ENCODE measurements at regions not wholly inside any gene's neighbourhood (a gene's known extent, or its start where the extent isn't known, plus 50 kb on each side); places are given as distances from the start of the nearest gene placed in this dataset.
A peak's percentile ranks its signal among the peaks of the same experiment; 100 is the strongest.

DNA sequence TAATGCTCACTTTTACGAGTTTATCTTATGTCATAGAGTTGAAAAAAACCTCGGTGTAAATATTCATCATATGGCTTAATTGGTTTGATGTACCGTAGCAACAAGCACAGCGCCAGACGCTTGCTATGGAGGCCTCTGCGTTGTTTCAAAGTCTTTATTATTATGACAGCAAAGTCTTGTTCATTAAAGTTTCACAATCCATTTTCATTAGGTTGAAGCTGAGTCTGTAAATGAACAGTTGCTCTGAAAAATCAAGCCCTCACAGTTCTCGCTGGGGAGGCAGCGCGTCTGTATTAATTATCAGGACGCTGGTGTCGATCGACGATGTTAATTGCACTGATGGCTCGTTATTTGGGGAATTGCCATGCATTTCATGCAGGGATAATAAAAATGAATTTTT is 185.6 kb downstream of the INSC start:
- no peak for DNase-seq
- Histone ChIP-seq H3K9me3 (ENCODE audit: control insufficient read depth in 2 of 2, insufficient read depth in 1 of 2, low read depth in 1 of 2, low read length in 1 of 2) (peaks cover 0 to 3% of the 10 kb centered on the region in 2 donors), H3K4me1 (ENCODE audit: control insufficient read depth in 3 of 3, insufficient read depth in 2 of 3, low read depth in 1 of 3, low read length in 2 of 3) (no peaks in the 10 kb centered on the region), H3K36me3 (ENCODE audit: control insufficient read depth in 3 of 3, insufficient read depth in 2 of 3, low read depth in 1 of 3, low read length in 3 of 3) (no peaks in the 10 kb centered on the region), H3K27ac (ENCODE audit: low read depth in 1 of 3, low read length in 2 of 3) (no peak overlapping the region), H3K4me3 (ENCODE audit: low read depth in 1 of 3, low read length in 3 of 3) (no peak overlapping the region), H3K27me3 (ENCODE audit: control insufficient read depth in 3 of 3, insufficient read depth in 3 of 3, low read length in 3 of 3) (no peaks in the 10 kb centered on the region)
- no peak for FAIRE-seq
- 82 to 90% (median 87%) methylated on average over 14 of the region's 14 CpGs for WGBS, 3 donors

GRCh38 chr11:15307619-15308024 is 192.9 kb downstream of the INSC start:
- Histone ChIP-seq H3K4me3 (ENCODE audit: low read depth in 1 of 3, low read length in 3 of 3) (no peak overlapping the region), H3K27ac (ENCODE audit: low read depth in 1 of 3, low read length in 2 of 3) (no peak overlapping the region), H3K9me3 (ENCODE audit: control insufficient read depth in 2 of 2, insufficient read depth in 1 of 2, low read depth in 1 of 2, low read length in 1 of 2) (peaks cover 0 to 3% of the 10 kb centered on the region in 2 donors), H3K36me3 (ENCODE audit: control insufficient read depth in 3 of 3, insufficient read depth in 2 of 3, low read depth in 1 of 3, low read length in 3 of 3) (no peaks in the 10 kb centered on the region), H3K27me3 (ENCODE audit: control insufficient read depth in 3 of 3, insufficient read depth in 3 of 3, low read length in 3 of 3) (no peaks in the 10 kb centered on the region), H3K4me1 (ENCODE audit: control insufficient read depth in 3 of 3, insufficient read depth in 2 of 3, low read depth in 1 of 3, low read length in 2 of 3) (no peaks in the 10 kb centered on the region)
- no peak for DNase-seq
- 4 to 30% (median 17%) methylated on average over 4 of the region's 4 CpGs for WGBS, 3 donors
- FAIRE-seq: no peak

DNA sequence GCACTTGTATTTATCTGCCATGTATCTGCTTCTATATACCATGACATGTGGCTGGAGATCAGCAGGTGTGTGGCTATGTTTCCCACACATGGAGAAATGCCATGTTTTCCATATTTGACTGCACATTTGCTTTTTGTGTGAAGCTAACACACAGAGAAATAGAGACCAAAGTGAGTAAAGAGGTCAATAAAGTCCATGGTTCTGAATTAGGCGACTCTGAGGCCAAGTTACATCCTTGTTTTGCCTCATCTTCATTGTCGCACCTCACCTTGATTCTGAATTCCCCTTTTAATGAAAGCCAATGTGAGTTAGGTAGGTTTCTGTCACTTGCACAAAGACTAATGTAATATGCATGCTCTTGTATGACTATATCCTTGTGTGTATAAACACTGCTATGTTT is 194.1 kb downstream of the INSC start:
- Histone ChIP-seq H3K9me3 (ENCODE audit: control insufficient read depth in 2 of 2, insufficient read depth in 1 of 2, low read depth in 1 of 2, low read length in 1 of 2) (peaks cover 0 to 3% of the 10 kb centered on the region in 2 donors), H3K27ac (ENCODE audit: low read depth in 1 of 3, low read length in 2 of 3) (no peak overlapping the region), H3K4me1 (ENCODE audit: control insufficient read depth in 3 of 3, insufficient read depth in 2 of 3, low read depth in 1 of 3, low read length in 2 of 3) (no peaks in the 10 kb centered on the region), H3K36me3 (ENCODE audit: control insufficient read depth in 3 of 3, insufficient read depth in 2 of 3, low read depth in 1 of 3, low read length in 3 of 3) (no peaks in the 10 kb centered on the region), H3K27me3 (ENCODE audit: control insufficient read depth in 3 of 3, insufficient read depth in 3 of 3, low read length in 3 of 3) (no peaks in the 10 kb centered on the region), H3K4me3 (ENCODE audit: low read depth in 1 of 3, low read length in 3 of 3) (no peak overlapping the region)
- DNase-seq (no peak), FAIRE-seq (no peak)
- 47 to 77% (median 48%) methylated on average over 2 of the region's 2 CpGs for WGBS, 3 donors

DNA sequence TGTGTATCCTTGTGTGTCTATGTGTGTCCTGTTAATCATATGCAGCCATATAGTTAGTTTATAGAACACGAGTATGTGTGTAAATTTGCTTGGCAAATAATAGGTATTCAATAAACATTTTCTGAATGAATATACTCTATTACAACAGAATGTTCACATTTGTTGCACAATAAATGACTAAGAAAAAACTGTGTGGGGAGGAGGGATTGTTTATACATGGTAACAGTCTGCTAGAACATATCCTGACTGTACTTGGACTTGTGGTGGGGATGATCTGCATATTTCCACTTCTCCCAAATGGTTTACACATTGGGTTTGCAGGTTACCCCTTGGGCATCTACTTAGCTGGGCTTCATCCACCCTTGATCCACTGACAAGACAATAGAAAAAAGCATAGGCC is 194.6 kb downstream of the INSC start:
- DNase-seq (no peak), FAIRE-seq (no peak)
- Histone ChIP-seq H3K27me3 (ENCODE audit: control insufficient read depth in 3 of 3, insufficient read depth in 3 of 3, low read length in 3 of 3) (no peaks in the 10 kb centered on the region), H3K36me3 (ENCODE audit: control insufficient read depth in 3 of 3, insufficient read depth in 2 of 3, low read depth in 1 of 3, low read length in 3 of 3) (no peaks in the 10 kb centered on the region), H3K9me3 (ENCODE audit: control insufficient read depth in 2 of 2, insufficient read depth in 1 of 2, low read depth in 1 of 2, low read length in 1 of 2) (no peaks in the 10 kb centered on the region), H3K4me3 (ENCODE audit: low read depth in 1 of 3, low read length in 3 of 3) (no peak overlapping the region), H3K27ac (ENCODE audit: low read depth in 1 of 3, low read length in 2 of 3) (no peak overlapping the region), H3K4me1 (ENCODE audit: control insufficient read depth in 3 of 3, insufficient read depth in 2 of 3, low read depth in 1 of 3, low read length in 2 of 3) (no peaks in the 10 kb centered on the region)
- WGBS, 3 donors: 64 to 68% (median 66%) methylated on average over 1 of the region's 1 CpG

DNA sequence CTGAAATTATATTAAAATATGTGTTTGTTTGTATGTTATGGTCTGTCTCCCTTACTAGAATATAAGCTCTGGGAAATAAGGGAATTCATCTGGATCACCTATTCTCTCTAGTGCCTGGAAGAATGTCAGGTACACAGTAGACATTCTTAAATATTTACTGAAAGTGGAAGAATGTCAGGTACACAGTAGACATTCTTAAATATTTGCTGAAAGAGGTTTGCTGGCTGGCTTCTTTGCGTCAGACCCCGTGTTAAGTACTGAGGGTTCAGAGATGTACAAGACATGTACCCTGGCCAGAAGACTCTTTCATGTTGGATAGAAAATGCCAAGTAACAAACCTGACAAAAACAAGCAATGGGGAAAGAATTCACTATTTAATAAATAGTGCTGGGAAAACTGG is 199.1 kb downstream of the INSC start:
- no peak for FAIRE-seq
- no peak overlapping the region for H3K4me3 ChIP-seq (ENCODE audit: low read depth in 1 of 3, low read length in 3 of 3)
- no peak for DNase-seq
- peaks cover 0 to 2% (median 0%) of the 10 kb centered on the region in 3 donors for H3K27me3 ChIP-seq (ENCODE audit: control insufficient read depth in 3 of 3, insufficient read depth in 3 of 3, low read length in 3 of 3)
- no peaks in the 10 kb centered on the region for H3K9me3 ChIP-seq (ENCODE audit: control insufficient read depth in 2 of 2, insufficient read depth in 1 of 2, low read depth in 1 of 2, low read length in 1 of 2)
- no peaks in the 10 kb centered on the region for H3K4me1 ChIP-seq (ENCODE audit: control insufficient read depth in 3 of 3, insufficient read depth in 2 of 3, low read depth in 1 of 3, low read length in 2 of 3)
- 53 to 80% (median 72%) methylated on average over 2 of the region's 2 CpGs for WGBS, 3 donors
- H3K36me3 ChIP-seq (ENCODE audit: control insufficient read depth in 3 of 3, insufficient read depth in 2 of 3, low read depth in 1 of 3, low read length in 3 of 3): no peaks in the 10 kb centered on the region
- H3K27ac ChIP-seq (ENCODE audit: low read depth in 1 of 3, low read length in 2 of 3): no peak overlapping the region

GRCh38 chr11:15318814-15319213 is 204.1 kb downstream of the INSC start:
- no peaks in the 10 kb centered on the region for H3K4me1 ChIP-seq (ENCODE audit: control insufficient read depth in 3 of 3, insufficient read depth in 2 of 3, low read depth in 1 of 3, low read length in 2 of 3)
- H3K36me3 ChIP-seq (ENCODE audit: control insufficient read depth in 3 of 3, insufficient read depth in 2 of 3, low read depth in 1 of 3, low read length in 3 of 3): no peaks in the 10 kb centered on the region
- no peaks in the 10 kb centered on the region for H3K9me3 ChIP-seq (ENCODE audit: control insufficient read depth in 2 of 2, insufficient read depth in 1 of 2, low read depth in 1 of 2, low read length in 1 of 2)
- no peak overlapping the region for H3K27ac ChIP-seq (ENCODE audit: low read depth in 1 of 3, low read length in 2 of 3)
- no peak overlapping the region for H3K4me3 ChIP-seq (ENCODE audit: low read depth in 1 of 3, low read length in 3 of 3)
- peaks cover 0 to 2% (median 0%) of the 10 kb centered on the region in 3 donors for H3K27me3 ChIP-seq (ENCODE audit: control insufficient read depth in 3 of 3, insufficient read depth in 3 of 3, low read length in 3 of 3)
- FAIRE-seq: no peak
- 87 to 93% (median 90%) methylated on average over 9 of the region's 9 CpGs for WGBS, 3 donors
- DNase-seq: no peak

- Histone ChIP-seq H3K36me3 (ENCODE audit: control insufficient read depth in 3 of 3, insufficient read depth in 2 of 3, low read depth in 1 of 3, low read length in 3 of 3) (no peaks in the 10 kb centered on the region), H3K4me1 (ENCODE audit: control insufficient read depth in 3 of 3, insufficient read depth in 2 of 3, low read depth in 1 of 3, low read length in 2 of 3) (no peaks in the 10 kb centered on the region), H3K27ac (ENCODE audit: low read depth in 1 of 3, low read length in 2 of 3) (no peak overlapping the region), H3K9me3 (ENCODE audit: control insufficient read depth in 2 of 2, insufficient read depth in 1 of 2, low read depth in 1 of 2, low read length in 1 of 2) (no peaks in the 10 kb centered on the region), H3K4me3 (ENCODE audit: low read depth in 1 of 3, low read length in 3 of 3) (no peak overlapping the region), H3K27me3 (ENCODE audit: control insufficient read depth in 3 of 3, insufficient read depth in 3 of 3, low read length in 3 of 3) (peaks cover 0 to 6% (median 0%) of the 10 kb centered on the region in 3 donors)
- WGBS, 3 donors: 74 to 91% (median 88%) methylated on average over 2 of the region's 2 CpGs
- DNase-seq (no peak), FAIRE-seq (no peak)
These were observed 211.8 kb downstream of the INSC start for GRCh38 chr11:15326520-15326919.

GRCh38 chr11:15327786-15328231 is 213.1 kb downstream of the INSC start:
- WGBS, 3 donors: 29 to 49% (median 47%) methylated on average over 4 of the region's 4 CpGs
- no peaks in the 10 kb centered on the region for H3K36me3 ChIP-seq (ENCODE audit: control insufficient read depth in 3 of 3, insufficient read depth in 2 of 3, low read depth in 1 of 3, low read length in 3 of 3)
- no peak for FAIRE-seq

GRCh38 chr11:15333407-15333806 is 218.7 kb downstream of the INSC start:
- DNase-seq (no peak), FAIRE-seq (no peak)
- H3K4me3 ChIP-seq (ENCODE audit: low read depth in 1 of 3, low read length in 3 of 3): no peak overlapping the region
- H3K4me1 ChIP-seq (ENCODE audit: control insufficient read depth in 3 of 3, insufficient read depth in 2 of 3, low read depth in 1 of 3, low read length in 2 of 3): no peaks in the 10 kb centered on the region
- 48 to 56% (median 56%) methylated on average over 1 of the region's 1 CpG for WGBS, 3 donors
- H3K27me3 ChIP-seq (ENCODE audit: control insufficient read depth in 3 of 3, insufficient read depth in 3 of 3, low read length in 3 of 3): no peaks in the 10 kb centered on the region
- no peaks in the 10 kb centered on the region for H3K36me3 ChIP-seq (ENCODE audit: control insufficient read depth in 3 of 3, insufficient read depth in 2 of 3, low read depth in 1 of 3, low read length in 3 of 3)
- no peak overlapping the region for H3K27ac ChIP-seq (ENCODE audit: low read depth in 1 of 3, low read length in 2 of 3)
- no peaks in the 10 kb centered on the region for H3K9me3 ChIP-seq (ENCODE audit: control insufficient read depth in 2 of 2, insufficient read depth in 1 of 2, low read depth in 1 of 2, low read length in 1 of 2)

More at GRCh38 chr11:15327786-15328231, 213.1 kb downstream of the INSC start:
- Histone ChIP-seq H3K27ac (ENCODE audit: low read depth in 1 of 3, low read length in 2 of 3) (no peak overlapping the region), H3K4me3 (ENCODE audit: low read depth in 1 of 3, low read length in 3 of 3) (no peak overlapping the region), H3K9me3 (ENCODE audit: control insufficient read depth in 2 of 2, insufficient read depth in 1 of 2, low read depth in 1 of 2, low read length in 1 of 2) (no peaks in the 10 kb centered on the region), H3K4me1 (ENCODE audit: control insufficient read depth in 3 of 3, insufficient read depth in 2 of 3, low read depth in 1 of 3, low read length in 2 of 3) (no peaks in the 10 kb centered on the region), H3K27me3 (ENCODE audit: control insufficient read depth in 3 of 3, insufficient read depth in 3 of 3, low read length in 3 of 3) (peaks cover 0 to 6% (median 0%) of the 10 kb centered on the region in 3 donors)
- peak; percentile 62 to 73 for DNase-seq

Measured in small intestine (tissue), 7 donors.